Forelimb muscle (tissue), 1 donor: ENCODE measurements at regions not wholly inside any gene's neighbourhood (a gene's known extent, or its start where the extent isn't known, plus 50 kb on each side); places are given as distances from the start of the nearest gene placed in this dataset.

Experiments used
- DNase-seq: peaks from one replicate; pipeline ENCODE4 v3.0.0-alpha.2; 2013; ENCODE audit warnings: low read depth

DNA sequence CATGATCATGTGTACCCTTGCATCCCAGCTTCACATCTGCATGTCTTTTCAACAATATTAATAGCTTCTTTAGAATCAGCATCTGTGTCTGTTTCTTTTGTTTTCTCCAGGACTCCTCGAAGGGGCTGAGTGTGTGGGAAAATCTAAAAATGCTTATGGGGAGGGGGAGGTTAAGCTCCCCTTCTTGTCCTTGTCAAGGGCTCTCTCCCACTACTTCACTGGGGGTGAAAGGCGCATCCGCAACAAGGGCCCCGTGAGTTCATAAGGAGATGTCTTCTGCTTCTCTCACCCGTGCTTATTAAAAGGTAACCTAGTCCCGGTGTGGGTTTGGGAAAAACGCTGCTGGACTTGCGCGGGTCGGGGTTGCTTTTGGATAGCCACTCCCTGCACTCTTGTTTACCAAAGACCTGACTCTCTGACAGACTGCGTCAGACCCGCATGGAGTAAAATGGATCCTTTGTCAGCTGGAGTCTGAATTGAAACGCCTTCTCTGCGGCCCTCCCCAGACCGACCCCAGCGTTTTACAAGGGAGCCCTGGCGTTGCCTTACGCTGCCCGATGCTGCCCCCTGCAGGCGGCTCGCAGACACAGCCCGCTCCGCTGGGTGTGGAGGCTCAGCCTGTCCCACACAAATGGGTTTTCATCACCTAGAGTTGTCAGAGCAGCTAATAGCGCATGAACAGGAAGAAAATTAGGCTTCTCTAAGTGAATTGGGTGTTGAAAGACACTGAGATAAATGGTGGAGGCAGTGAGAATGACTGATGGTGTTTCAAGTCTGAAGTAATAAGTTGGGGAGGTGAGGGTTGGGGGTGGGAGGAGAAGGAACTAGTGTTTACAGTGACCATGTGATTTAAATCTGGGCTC lies 53.8 kb downstream of the IER5 start:
- peak; percentile 55 for DNase-seq

GRCh38 chr1:181143102-181143859 lies 54.8 kb downstream of the IER5 start:
- no peak for DNase-seq

GRCh38 chr1:181144238-181144637 lies 55.7 kb downstream of the IER5 start:
- DNase-seq: no peak

- DNase-seq: no peak
These were observed 60.1 kb downstream of the IER5 start for GRCh38 chr1:181148636-181149035.

- DNase-seq: no peak
These were observed 61.0 kb downstream of the IER5 start for GRCh38 chr1:181149326-181150125.

DNA sequence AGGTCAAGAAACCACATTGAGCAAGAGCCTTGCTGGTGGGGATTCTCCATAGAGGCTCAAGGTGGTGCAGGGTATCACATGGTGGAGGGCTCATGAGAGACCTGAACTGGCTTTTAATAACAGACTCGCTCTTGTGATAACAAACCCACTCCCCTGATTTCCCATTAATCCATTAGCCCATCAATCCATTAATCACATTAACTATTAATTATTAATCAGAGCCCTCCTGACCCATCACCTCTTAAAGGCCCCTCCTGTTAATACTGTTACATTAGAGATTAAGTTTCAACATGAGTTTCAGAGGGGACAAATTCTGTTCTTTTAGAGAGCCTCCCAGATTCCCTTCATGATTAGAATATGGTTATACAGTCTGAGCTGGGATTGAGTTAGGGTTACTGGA lies 61.8 kb downstream of the IER5 start:
- no peak for DNase-seq

DNA sequence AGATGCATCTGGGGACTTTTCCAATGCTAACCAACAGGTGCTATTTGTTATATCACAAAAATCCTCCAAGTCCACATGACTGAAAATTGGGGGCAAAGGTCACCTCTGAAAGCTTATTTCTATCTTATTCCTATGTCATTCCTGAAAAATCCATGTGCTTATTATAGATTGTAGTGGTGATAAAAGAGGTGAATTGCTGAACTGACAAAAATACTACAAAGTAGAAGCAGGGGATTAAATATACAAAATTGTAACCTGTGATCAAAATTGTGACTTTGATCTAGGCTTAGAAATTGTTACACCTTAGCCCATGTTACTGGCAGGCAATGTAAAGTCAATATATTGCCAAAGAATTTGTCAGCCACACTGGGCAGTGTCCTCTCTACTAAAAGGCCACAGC lies 62.3 kb downstream of the IER5 start:
- DNase-seq: no peak

GRCh38 chr1:181151378-181152326 lies 63.2 kb downstream of the IER5 start:
- no peak for DNase-seq

GRCh38 chr1:181152892-181153633 lies 64.6 kb downstream of the IER5 start:
- no peak for DNase-seq

GRCh38 chr1:181153634-181153961 lies 65.1 kb downstream of the IER5 start:
- DNase-seq: no peak

DNA sequence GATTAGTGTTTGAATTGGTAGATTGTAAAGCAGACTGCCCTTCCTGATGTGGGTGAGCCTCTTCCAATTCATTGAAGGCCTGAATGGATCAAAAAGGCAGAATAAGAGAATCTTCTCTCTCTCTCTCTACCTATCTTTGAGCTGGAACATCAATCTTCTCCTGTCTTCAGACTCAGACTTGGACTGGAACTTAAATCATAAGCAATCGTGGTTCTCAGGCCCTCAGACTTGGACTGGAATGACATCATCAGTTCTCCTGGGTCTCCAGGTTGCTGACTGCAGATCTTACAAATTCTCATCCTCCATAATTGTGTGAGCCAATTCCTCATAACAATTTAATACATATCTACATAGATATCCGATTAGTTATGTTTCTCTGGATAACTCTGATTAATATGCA lies 66.8 kb downstream of the IER5 start:
- DNase-seq: no peak

- no peak for DNase-seq
These were observed 71.1 kb downstream of the IER5 start for GRCh38 chr1:181159451-181160140.

GRCh38 chr1:181160322-181160721 lies 71.8 kb downstream of the IER5 start:
- no peak for DNase-seq

DNA sequence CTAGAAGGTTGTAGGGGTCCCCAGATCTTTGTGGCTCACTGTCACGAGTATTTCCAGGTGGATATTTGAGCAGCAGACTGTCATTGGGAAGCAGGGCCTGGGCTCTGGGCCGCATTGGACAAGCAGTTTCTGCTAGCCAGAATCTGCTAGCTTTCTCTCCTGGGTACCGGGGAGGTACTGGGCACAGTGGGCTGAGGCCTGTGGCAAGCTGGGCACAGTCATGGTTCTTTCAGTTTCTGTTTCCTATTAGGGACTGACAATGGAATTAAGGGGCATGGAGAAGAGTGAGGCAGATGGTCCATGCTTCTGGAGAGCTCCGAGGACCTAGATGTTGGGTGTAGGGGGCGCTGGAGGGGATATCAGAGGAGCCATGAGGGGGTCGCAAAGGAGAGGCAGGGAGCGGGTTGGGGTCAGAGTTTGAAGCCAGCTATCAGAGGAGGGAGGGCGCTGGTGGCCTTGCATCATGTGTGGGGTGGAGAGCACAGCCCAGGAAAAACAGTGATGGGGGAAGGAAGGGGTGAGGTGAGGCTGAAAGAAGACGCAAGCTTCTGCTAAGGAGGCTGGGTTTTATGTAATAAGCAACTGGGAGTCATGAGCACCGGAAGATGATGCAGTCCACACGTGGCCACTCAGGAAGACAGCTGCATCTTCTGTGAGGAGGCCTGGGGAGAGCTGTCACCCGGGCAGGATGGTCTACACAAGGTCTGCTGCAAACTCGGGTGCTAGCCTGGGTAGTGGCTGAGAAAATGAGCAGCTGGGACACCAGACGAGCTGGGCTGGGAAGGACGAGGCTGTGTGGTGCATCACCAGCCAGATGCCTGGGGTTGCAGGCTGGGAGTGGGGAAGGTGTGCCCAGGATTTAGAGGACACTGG lies 72.7 kb downstream of the IER5 start:
- no peak for DNase-seq

DNA sequence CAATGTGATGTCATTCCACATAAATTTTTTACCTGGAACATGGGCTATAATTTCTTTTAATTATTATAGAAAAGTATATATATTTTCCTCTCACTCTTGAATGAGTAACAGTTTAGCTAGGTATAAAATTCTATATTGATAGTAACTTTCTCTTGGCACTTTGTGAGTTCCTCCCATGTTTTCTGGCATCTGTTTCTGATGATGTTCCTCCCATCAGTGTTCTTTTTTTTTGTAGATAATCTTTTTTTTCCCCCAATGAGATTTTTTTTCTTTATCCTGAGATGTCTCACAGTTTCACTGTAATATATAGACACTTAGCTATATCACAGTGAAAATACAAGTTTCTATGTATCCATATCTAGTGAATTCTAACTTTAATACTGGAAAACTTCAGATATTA lies 75.2 kb downstream of the IER5 start:
- DNase-seq: no peak

- peak; percentile 60 for DNase-seq
These were observed 78.1 kb downstream of the IER5 start for GRCh38 chr1:181166377-181167196.

DNA sequence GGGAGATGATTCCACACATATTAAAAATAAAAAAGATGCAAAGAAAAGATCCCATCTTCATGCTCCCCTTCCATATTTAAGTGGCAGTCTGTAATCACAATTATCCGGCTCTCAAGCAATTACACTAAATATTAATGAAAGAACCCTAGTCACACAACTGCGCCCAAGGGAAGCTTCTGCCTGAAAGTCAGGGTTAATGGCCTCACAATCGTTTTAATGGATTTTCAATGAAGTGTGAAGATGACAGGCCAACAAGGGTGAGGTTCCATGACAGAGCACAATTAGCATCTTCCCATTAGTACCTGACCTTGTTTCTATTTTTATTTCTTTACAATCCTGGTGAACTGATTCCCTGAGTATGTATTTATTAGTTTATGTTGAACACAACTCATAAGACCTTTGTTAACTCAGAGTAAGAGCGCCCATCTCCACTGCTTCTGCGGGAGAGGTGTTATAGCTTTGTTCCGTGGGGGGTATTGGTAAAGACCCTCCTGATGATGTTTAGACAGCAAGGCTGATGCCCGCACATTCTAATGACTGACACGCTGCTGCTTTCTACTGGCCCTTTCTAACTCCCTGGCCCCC lies 80.9 kb downstream of the IER5 start:
- no peak for DNase-seq

DNA sequence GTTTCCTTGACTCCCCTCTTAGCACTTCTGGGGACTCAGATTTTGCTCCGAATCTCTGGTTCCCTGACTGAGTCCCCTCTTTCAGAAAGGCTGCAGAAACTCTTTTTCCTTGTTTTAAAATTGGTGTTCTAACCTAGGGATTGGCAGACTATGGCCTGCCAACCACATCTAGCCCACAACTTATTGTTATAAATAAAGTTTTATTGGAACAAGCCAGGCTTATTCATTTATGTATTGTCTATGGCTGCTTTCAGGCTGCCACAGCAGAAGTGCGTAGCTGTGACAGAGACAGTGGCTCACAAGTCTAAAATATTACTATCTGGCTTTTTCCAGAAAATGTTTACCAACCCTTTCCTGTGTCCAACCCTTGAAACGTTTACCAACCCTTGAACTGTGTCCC lies 81.7 kb downstream of the IER5 start:
- DNase-seq: no peak
